ENCODE measurements at regions not wholly inside any gene's neighbourhood (a gene's known extent, or its start where the extent isn't known, plus 50 kb on each side); places are given as distances from the start of the nearest gene placed in this dataset.

GRCh38 chr21:45354970-45355369 is 50.0 kb upstream of the COL18A1 start:
- WGBS, 2 experiments (ENCODE audit: insufficient coverage in 1 of 2, insufficient read length in 1 of 2) = 40 to 90% methylated on average over 1 to 2 of the region's 5 CpGs
- Histone ChIP-seq H3K9me3 (ENCODE audit: control insufficient read depth, low read length) (no peaks in the 10 kb centered on the region), H3K27ac (ENCODE audit: low read depth, low read length) (no peak overlapping the region), H3K9ac (ENCODE audit: extremely low read depth, low read length, poor library complexity, severe bottlenecking) (no peak overlapping the region), H3K27me3 (ENCODE audit: control insufficient read depth, insufficient read depth, low read length, poor library complexity, severe bottlenecking) (no peaks in the 10 kb centered on the region), H3K36me3 (ENCODE audit: control insufficient read depth, insufficient read depth, low read length) (no peaks in the 10 kb centered on the region), H3K4me3 (ENCODE audit: low read length) (no peak overlapping the region), H3K4me1 (ENCODE audit: control insufficient read depth, insufficient read depth, low read length) (peaks cover 46% of the 10 kb centered on the region)
- Mint-ChIP-seq H3K9me3 (no peaks in the 10 kb centered on the region), H3K4me1 (peaks cover 45% of the 10 kb centered on the region), H3K36me3 (ENCODE audit: low read depth) (no peaks in the 10 kb centered on the region), H3K27ac (no peak overlapping the region), H3K4me3 (no peak overlapping the region), H3K27me3 (ENCODE audit: insufficient read depth) (no peaks in the 10 kb centered on the region)
- TF ChIP-seq, protein P1, sequence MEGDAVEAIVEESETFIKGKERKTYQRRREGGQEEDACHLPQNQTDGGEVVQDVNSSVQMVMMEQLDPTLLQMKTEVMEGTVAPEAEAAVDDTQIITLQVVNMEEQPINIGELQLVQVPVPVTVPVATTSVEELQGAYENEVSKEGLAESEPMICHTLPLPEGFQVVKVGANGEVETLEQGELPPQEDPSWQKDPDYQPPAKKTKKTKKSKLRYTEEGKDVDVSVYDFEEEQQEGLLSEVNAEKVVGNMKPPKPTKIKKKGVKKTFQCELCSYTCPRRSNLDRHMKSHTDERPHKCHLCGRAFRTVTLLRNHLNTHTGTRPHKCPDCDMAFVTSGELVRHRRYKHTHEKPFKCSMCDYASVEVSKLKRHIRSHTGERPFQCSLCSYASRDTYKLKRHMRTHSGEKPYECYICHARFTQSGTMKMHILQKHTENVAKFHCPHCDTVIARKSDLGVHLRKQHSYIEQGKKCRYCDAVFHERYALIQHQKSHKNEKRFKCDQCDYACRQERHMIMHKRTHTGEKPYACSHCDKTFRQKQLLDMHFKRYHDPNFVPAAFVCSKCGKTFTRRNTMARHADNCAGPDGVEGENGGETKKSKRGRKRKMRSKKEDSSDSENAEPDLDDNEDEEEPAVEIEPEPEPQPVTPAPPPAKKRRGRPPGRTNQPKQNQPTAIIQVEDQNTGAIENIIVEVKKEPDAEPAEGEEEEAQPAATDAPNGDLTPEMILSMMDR (conservative IDR thresholded peaks at IDR 0.05) = no peak
- DNase-seq = no peak
